ENCODE measurements at regions not wholly inside any gene's neighbourhood (a gene's known extent, or its start where the extent isn't known, plus 50 kb on each side); places are given as distances from the start of the nearest gene placed in this dataset.

- TF ChIP-seq CTCF (IDR thresholded peaks at IDR 0.05; ENCODE audit: poor library complexity) (no peak), EZH2phosphoT487 (IDR thresholded peaks at IDR 0.05; ENCODE audit: low read depth, severe bottlenecking, unreplicated experiment) (no peak), EZH2 (IDR thresholded peaks at IDR 0.05; ENCODE audit: borderline replicate concordance) (no peak)
Measured at GRCh38 chr6:139533573-139534471, 159.4 kb upstream of the CITED2 start.

All from hepatocyte (in vitro differentiated cells).